Brain microvascular endothelial cell (primary cell): ENCODE measurements at regions not wholly inside any gene's neighbourhood (a gene's known extent, or its start where the extent isn't known, plus 50 kb on each side); places are given as distances from the start of the nearest gene placed in this dataset.

Experiments
- DNase-seq: peaks from one replicate; pipeline ENCODE4 v3.0.0-alpha.2; 2020
- H3K27ac ChIP-seq: fragments of 250-450 bp; sonication (Bioruptor Pico); 2 replicates; pipeline ENCODE4 v1.5.1; 2020; ENCODE audit warnings: mild to moderate bottlenecking, moderate library complexity
- H3K27me3 ChIP-seq: fragments of 250-450 bp; sonication (Bioruptor Pico); replicated peaks from 2 replicates; pipeline ENCODE4 v1.5.1; 2020; ENCODE audit warnings: mild to moderate bottlenecking
- H3K36me3 ChIP-seq: fragments of 250-450 bp; sonication (Bioruptor Pico); replicated peaks from 2 replicates; pipeline ENCODE4 v1.5.1; 2020; ENCODE audit warnings: mild to moderate bottlenecking
- H3K4me3 ChIP-seq: 2 replicates; pipeline ENCODE4 v1.5.1; 2011; ENCODE audit warnings: low read depth, mild to moderate bottlenecking, control low read depth, low read length, moderate library complexity
- in situ Hi-C: cut with HindIII; loops from 2 replicates; pipeline ENCODE4 v1.10.0; 2017; ENCODE audit warnings: low sequenced_read_pairs, low pct_ligation_motif_present
- TF ChIP-seq, protein P1 (sequence below): IDR thresholded peaks from 2 replicates; pipeline ENCODE4 v1.5.1; 2011; ENCODE audit warnings: low read depth, mild to moderate bottlenecking, moderate library complexity, low read length, control low read depth, inconsistent platforms; ENCODE audit errors: missing control alignments

- Histone ChIP-seq H3K36me3 (no peaks in the 10 kb centered on the region), H3K27me3 (no peaks in the 10 kb centered on the region), H3K27ac (no peak overlapping the region), H3K4me3 (no peak overlapping the region)
- DNase-seq, result no peak
- TF ChIP-seq, protein P1, sequence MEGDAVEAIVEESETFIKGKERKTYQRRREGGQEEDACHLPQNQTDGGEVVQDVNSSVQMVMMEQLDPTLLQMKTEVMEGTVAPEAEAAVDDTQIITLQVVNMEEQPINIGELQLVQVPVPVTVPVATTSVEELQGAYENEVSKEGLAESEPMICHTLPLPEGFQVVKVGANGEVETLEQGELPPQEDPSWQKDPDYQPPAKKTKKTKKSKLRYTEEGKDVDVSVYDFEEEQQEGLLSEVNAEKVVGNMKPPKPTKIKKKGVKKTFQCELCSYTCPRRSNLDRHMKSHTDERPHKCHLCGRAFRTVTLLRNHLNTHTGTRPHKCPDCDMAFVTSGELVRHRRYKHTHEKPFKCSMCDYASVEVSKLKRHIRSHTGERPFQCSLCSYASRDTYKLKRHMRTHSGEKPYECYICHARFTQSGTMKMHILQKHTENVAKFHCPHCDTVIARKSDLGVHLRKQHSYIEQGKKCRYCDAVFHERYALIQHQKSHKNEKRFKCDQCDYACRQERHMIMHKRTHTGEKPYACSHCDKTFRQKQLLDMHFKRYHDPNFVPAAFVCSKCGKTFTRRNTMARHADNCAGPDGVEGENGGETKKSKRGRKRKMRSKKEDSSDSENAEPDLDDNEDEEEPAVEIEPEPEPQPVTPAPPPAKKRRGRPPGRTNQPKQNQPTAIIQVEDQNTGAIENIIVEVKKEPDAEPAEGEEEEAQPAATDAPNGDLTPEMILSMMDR, result no peak
- in situ Hi-C loops, result no loop called here
Measured at GRCh38 chr2:74067221-74067747, 80.4 kb downstream of the BOLA3 start.

- H3K36me3 ChIP-seq, result no peaks in the 10 kb centered on the region
- TF ChIP-seq, protein P1, result no peak
- no peak for DNase-seq
- no peak overlapping the region for H3K27ac ChIP-seq
- H3K4me3 ChIP-seq, result no peak overlapping the region
- no peaks in the 10 kb centered on the region for H3K27me3 ChIP-seq
- in situ Hi-C loops, result no loop called here
Measured at GRCh38 chr2:74070991-74071390, 76.7 kb downstream of the BOLA3 start.

GRCh38 chr2:74071426-74071825 lies 76.3 kb downstream of the BOLA3 start:
- DNase-seq, result no peak
- in situ Hi-C loops, result no loop called here
- Histone ChIP-seq H3K36me3 (no peaks in the 10 kb centered on the region), H3K27ac (no peak overlapping the region), H3K4me3 (no peak overlapping the region), H3K27me3 (no peaks in the 10 kb centered on the region)
- TF ChIP-seq, protein P1, result no peak

- TF ChIP-seq, protein P1, result no peak
- Histone ChIP-seq H3K27me3 (no peaks in the 10 kb centered on the region), H3K36me3 (no peaks in the 10 kb centered on the region), H3K4me3 (no peak overlapping the region), H3K27ac (no peak overlapping the region)
- in situ Hi-C loops, result no loop called here
- DNase-seq, result no peak
Measured at GRCh38 chr2:74072565-74072964, 75.1 kb downstream of the BOLA3 start.

- TF ChIP-seq, protein P1, result no peak
- Histone ChIP-seq H3K36me3 (no peaks in the 10 kb centered on the region), H3K27me3 (no peaks in the 10 kb centered on the region), H3K4me3 (no peak overlapping the region), H3K27ac (no peak overlapping the region)
- in situ Hi-C loops, result no loop called here
- DNase-seq, result no peak
Measured at GRCh38 chr2:74074487-74074886, 73.2 kb downstream of the BOLA3 start.

DNA sequence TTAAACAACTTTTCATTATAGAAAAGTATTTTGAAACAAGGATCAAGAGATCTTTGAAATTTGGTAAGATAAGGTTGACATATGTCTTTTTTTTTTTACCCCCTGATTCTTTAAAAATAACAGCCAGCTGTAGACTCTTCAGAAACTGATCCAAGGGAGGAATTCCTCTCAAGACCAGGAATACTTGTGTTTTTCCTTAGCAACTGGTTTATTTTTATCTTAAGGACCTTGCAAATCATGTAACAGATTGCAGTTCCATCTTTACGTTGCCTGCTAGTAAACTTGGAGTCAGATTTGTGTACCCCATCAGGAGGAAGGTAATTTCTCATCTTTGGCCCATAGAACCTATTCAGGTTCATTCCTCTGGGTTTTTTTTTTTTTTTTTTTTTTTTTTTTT lies 71.6 kb downstream of the BOLA3 start:
- in situ Hi-C loops, result no loop called here
- no peak overlapping the region for H3K4me3 ChIP-seq
- TF ChIP-seq, protein P1, result no peak

More for the DNA sequence above, 71.6 kb downstream of the BOLA3 start:
- H3K27me3 ChIP-seq, result no peaks in the 10 kb centered on the region
- H3K27ac ChIP-seq, result no peak overlapping the region
- no peak for DNase-seq
- no peaks in the 10 kb centered on the region for H3K36me3 ChIP-seq
